MM.1S (cell line): ENCODE measurements at regions not wholly inside any gene's neighbourhood (a gene's known extent, or its start where the extent isn't known, plus 50 kb on each side); places are given as distances from the start of the nearest gene placed in this dataset.
"Not testable (repeated sequence)": the region's sequence is repeated elsewhere in the genome, so short reads cannot be mapped to it uniquely, and the experiment has no call there.

Experiments
- DNase-seq: peaks from one replicate; pipeline ENCODE4 v3.0.0-alpha.2; 2015
- H2AFZ ChIP-seq: fragments of 300-600 bp; sonication (generic); 2 replicates; pipeline ENCODE4 v1.6.0; 2016; ENCODE audit warnings: antibody characterized with exemption, low read length
- H3F3A ChIP-seq: fragments of 300-600 bp; sonication (generic); 2 replicates; pipeline ENCODE4 v1.6.1; 2016; ENCODE audit warnings: mild to moderate bottlenecking, antibody characterized with exemption, low read length, moderate library complexity, mixed read lengths; ENCODE audit not compliant: insufficient read depth
- H3K27ac ChIP-seq: fragments of 300-600 bp; sonication (generic); 2 replicates; pipeline ENCODE4 v1.5.1; 2016; ENCODE audit warnings: mild to moderate bottlenecking, low read length
- H3K27me3 ChIP-seq: fragments of 300-600 bp; sonication (generic); replicated peaks from 2 replicates; pipeline ENCODE4 v1.6.0; 2016; ENCODE audit warnings: low read length; ENCODE audit not compliant: insufficient read depth
- H3K36me3 ChIP-seq: fragments of 300-600 bp; sonication (generic); replicated peaks from 2 replicates; pipeline ENCODE4 v1.6.1; 2016; ENCODE audit warnings: mild to moderate bottlenecking, low read length, mixed read lengths; ENCODE audit not compliant: insufficient read depth
- H3K4me1 ChIP-seq: fragments of 300-600 bp; sonication (generic); 2 replicates; pipeline ENCODE4 v1.6.1; 2016; ENCODE audit warnings: low read length, mixed read lengths
- H3K4me2 ChIP-seq: fragments of 300-600 bp; sonication (generic); 2 replicates; pipeline ENCODE4 v1.6.0; 2016; ENCODE audit warnings: low read depth, low read length
- H3K4me3 ChIP-seq: fragments of 300-600 bp; sonication (generic); 2 replicates; pipeline ENCODE4 v1.5.1; 2016; ENCODE audit warnings: low read length, mixed read lengths
- H3K79me2 ChIP-seq: fragments of 300-600 bp; sonication (generic); 2 replicates; pipeline ENCODE4 v1.6.1; 2016; ENCODE audit warnings: mixed run types, low read length, mixed read lengths
- H3K9ac ChIP-seq: fragments of 300-600 bp; sonication (generic); 2 replicates; pipeline ENCODE4 v1.6.1; 2016; ENCODE audit warnings: low read length, mixed read lengths
- H3K9me2 ChIP-seq: fragments of 300-600 bp; sonication (generic); replicated peaks from 2 replicates; pipeline ENCODE4 v1.6.1; 2016; ENCODE audit warnings: mild to moderate bottlenecking, low read length, mixed read lengths; ENCODE audit not compliant: insufficient read depth
- H3K9me3 ChIP-seq: fragments of 300-600 bp; sonication (generic); replicated peaks from 2 replicates; pipeline ENCODE4 v1.6.1; 2016; ENCODE audit warnings: mild to moderate bottlenecking, low read length, mixed read lengths; ENCODE audit not compliant: insufficient read depth
- H4K20me1 ChIP-seq: fragments of 300-600 bp; sonication (generic); 2 replicates; pipeline ENCODE4 v1.6.1; 2016; ENCODE audit warnings: mild to moderate bottlenecking, low read length, moderate library complexity, mixed read lengths; ENCODE audit not compliant: insufficient read depth
- CTCF ChIP-seq: fragments of 300-600 bp; sonication (generic); IDR thresholded peaks from 2 replicates; pipeline ENCODE4 v1.5.1; 2016; ENCODE audit warnings: antibody characterized with exemption, low read length, mixed read lengths
- EZH2 ChIP-seq: fragments of 300-600 bp; sonication (generic); optimal IDR thresholded peaks from 2 replicates; pipeline ENCODE3; 2017; ENCODE audit warnings: low read depth, mild to moderate bottlenecking, antibody characterized with exemption, low read length, mixed read lengths
- EZH2phosphoT487 ChIP-seq: fragments of 300-600 bp; sonication (generic); IDR thresholded peaks from 2 replicates; pipeline ENCODE4 v1.6.1; 2018; ENCODE audit warnings: antibody characterized with exemption, low read length

- Histone ChIP-seq H3K4me3 (no peak overlapping the region), H4K20me1 (no peaks in the 10 kb centered on the region), H3K9me3 (no peaks in the 10 kb centered on the region), H3K4me1 (no peaks in the 10 kb centered on the region), H3K36me3 (no peaks in the 10 kb centered on the region), H3K79me2 (no peaks in the 10 kb centered on the region), H3K27ac (no peak overlapping the region), H3K9me2 (no peaks in the 10 kb centered on the region), H2AFZ (no peak overlapping the region), H3K9ac (no peak overlapping the region), H3K4me2 (no peak overlapping the region), H3F3A (no peaks in the 10 kb centered on the region), H3K27me3 (no peaks in the 10 kb centered on the region)
- DNase-seq = no peak
- TF ChIP-seq EZH2phosphoT487 (no peak), EZH2 (no peak), CTCF (no peak)
These were observed 212.3 kb downstream of the TMEM121 start for GRCh38 chr14:105738638-105739037.

DNA sequence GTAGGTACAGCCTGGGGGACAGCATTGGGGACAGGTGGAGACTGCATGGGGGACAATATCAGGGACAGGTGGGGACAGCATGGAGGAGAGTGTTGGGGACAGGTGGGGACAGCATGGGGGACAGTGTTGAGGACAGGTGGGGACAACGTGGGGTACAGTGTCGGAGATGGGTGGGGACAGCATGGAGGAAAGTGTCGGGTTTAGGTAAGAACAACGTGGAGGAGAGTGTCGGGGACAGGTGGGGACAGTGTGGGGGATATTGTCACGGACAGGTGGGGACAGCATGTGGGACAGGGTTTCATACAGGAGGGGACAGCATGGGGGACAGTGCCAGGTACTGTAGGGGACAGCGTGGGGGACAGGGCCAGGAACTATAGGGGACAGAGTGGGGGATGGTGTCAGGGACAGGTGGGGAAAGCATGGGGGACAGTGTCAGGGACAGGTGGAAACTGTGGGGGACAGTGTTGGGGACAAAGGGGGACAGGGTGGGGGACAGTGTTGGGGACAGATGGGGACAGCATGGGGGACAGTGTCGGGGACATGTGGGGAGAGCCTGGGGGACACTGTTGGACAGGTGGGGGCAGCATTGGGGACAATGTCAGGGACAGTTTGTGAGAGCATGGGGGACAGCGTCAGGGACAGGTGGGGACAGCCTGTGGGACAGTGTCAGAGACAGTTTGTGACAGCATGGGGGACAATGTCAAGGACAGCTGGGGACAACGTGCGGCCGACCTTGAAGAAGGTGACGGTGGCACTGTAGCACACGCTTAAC lies 213.1 kb downstream of the TMEM121 start:
- Histone ChIP-seq H3K27ac (no peak overlapping the region), H2AFZ (no peak overlapping the region), H3K9me3 (no peaks in the 10 kb centered on the region), H3K4me2 (no peak overlapping the region), H3K4me3 (no peak overlapping the region), H4K20me1 (no peaks in the 10 kb centered on the region), H3F3A (no peaks in the 10 kb centered on the region), H3K27me3 (no peaks in the 10 kb centered on the region), H3K4me1 (no peaks in the 10 kb centered on the region), H3K36me3 (no peaks in the 10 kb centered on the region), H3K9me2 (no peaks in the 10 kb centered on the region), H3K9ac (no peak overlapping the region), H3K79me2 (no peaks in the 10 kb centered on the region)
- TF ChIP-seq CTCF (no peak), EZH2phosphoT487 (no peak), EZH2 (no peak)
- DNase-seq = no peak

GRCh38 chr14:105740272-105740671 lies 213.9 kb downstream of the TMEM121 start:
- not testable (repeated sequence) for H3K9me2 ChIP-seq, H3F3A ChIP-seq, H3K79me2 ChIP-seq, H3K27ac ChIP-seq, DNase-seq, H3K4me1 ChIP-seq, H3K27me3 ChIP-seq, H2AFZ ChIP-seq, H4K20me1 ChIP-seq, H3K36me3 ChIP-seq, H3K9ac ChIP-seq, H3K9me3 ChIP-seq, H3K4me2 ChIP-seq, H3K4me3 ChIP-seq

DNA sequence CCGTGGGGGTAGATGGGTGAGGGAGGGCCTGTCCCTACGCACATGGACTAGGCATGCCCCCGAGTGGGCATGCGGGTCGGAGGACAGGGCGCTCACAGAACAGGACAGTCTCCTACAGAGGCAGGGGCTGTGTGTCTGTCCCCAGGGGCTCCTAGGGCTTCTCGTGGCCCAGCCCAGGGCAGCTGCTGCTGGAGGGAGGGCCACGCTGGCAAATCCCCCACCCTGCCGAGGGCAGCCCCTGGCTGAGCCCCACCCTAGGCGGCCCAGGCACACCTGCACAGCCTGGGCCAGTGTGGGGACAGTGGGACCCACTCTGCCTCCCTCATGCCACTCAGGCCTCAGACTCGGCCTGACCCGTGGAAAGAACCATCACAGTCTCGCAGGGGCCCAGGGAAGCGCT lies 214.6 kb downstream of the TMEM121 start:
- H3K9me2 ChIP-seq = not testable (repeated sequence)

GRCh38 chr14:105741707-105742530 lies 215.5 kb downstream of the TMEM121 start:
- H3K4me2 ChIP-seq = peak overlapping the region; percentile 66; the same call in 1 of the 2 replicates
- not testable (repeated sequence) for H2AFZ ChIP-seq, H3K4me1 ChIP-seq, H3K79me2 ChIP-seq, H3K27me3 ChIP-seq, H3K9me3 ChIP-seq, H3F3A ChIP-seq, H3K36me3 ChIP-seq, H3K9me2 ChIP-seq, H4K20me1 ChIP-seq
- H3K27ac ChIP-seq = peak overlapping the region; percentile 74; the same call in 1 of the 2 replicates
- peak overlapping the region; percentile 50 for H3K4me3 ChIP-seq
- peak; percentile 7 for DNase-seq
- peak overlapping the region; percentile 74 for H3K9ac ChIP-seq

More for the DNA sequence above, 214.6 kb downstream of the TMEM121 start:
- H3K27me3 ChIP-seq, H3K9me3 ChIP-seq, H3F3A ChIP-seq, H3K4me1 ChIP-seq, H3K4me3 ChIP-seq, H3K4me2 ChIP-seq, H3K9ac ChIP-seq, H3K79me2 ChIP-seq, H2AFZ ChIP-seq, H3K27ac ChIP-seq, H4K20me1 ChIP-seq, H3K36me3 ChIP-seq, DNase-seq: not testable (repeated sequence)
